ENCODE measurements at regions not wholly inside any gene's neighbourhood (a gene's known extent, or its start where the extent isn't known, plus 50 kb on each side); places are given as distances from the start of the nearest gene placed in this dataset.
"Not testable (repeated sequence)": the region's sequence is repeated elsewhere in the genome, so short reads cannot be mapped to it uniquely, and the experiment has no call there.

DNA sequence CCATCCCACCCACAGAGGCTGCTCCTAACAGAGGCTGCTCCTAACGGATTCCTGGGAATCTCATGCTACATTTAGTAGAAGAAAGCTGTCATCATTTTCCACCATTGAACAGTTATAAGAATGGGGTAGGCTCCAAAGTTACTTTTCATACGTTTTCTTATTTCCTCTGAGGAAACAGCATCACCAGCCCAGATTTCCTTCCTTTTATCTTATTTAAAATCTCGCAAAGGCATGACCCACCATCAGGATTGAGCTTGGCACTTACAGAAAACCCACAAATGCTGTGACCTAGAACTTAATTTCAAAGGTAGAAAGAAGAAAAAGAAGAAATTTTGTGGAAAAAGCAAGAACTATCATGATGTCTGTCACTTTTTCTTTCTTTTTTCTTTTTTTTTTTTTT lies 168.0 kb downstream of the LY86 start:
- no peak overlapping the region for H3K4me3 ChIP-seq (ENCODE audit: low read depth, low read length)
- TF ChIP-seq, protein P1, sequence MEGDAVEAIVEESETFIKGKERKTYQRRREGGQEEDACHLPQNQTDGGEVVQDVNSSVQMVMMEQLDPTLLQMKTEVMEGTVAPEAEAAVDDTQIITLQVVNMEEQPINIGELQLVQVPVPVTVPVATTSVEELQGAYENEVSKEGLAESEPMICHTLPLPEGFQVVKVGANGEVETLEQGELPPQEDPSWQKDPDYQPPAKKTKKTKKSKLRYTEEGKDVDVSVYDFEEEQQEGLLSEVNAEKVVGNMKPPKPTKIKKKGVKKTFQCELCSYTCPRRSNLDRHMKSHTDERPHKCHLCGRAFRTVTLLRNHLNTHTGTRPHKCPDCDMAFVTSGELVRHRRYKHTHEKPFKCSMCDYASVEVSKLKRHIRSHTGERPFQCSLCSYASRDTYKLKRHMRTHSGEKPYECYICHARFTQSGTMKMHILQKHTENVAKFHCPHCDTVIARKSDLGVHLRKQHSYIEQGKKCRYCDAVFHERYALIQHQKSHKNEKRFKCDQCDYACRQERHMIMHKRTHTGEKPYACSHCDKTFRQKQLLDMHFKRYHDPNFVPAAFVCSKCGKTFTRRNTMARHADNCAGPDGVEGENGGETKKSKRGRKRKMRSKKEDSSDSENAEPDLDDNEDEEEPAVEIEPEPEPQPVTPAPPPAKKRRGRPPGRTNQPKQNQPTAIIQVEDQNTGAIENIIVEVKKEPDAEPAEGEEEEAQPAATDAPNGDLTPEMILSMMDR (IDR thresholded peaks at IDR 0.05; ENCODE audit: low read depth, low read length, missing control alignments), result no peak
- DNase-seq (ENCODE audit: low read depth), result no peak

DNA sequence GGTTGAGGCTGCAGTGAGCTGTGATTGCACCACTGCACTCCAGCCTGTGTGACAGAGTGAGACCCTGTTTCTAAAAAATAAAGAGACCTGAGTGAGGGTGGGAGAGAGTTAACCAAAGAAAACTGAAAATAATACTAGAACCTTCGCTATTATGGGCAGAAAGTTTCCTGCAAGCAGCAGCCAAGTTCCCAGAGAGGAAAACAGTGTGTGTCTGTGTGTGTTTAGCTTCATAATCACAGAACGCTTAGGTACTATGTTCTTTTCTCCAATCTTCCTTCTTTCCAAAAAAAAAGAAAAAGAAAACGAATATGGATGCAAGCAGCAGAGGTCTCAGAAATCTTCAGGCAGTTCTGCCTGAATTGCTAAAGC lies 170.0 kb downstream of the LY86 start:
- DNase-seq (ENCODE audit: low read depth), result no peak
- TF ChIP-seq, protein P1 (IDR thresholded peaks at IDR 0.05; ENCODE audit: low read depth, low read length, missing control alignments), result no peak
- H3K4me3 ChIP-seq (ENCODE audit: low read depth, low read length), result no peak overlapping the region

DNA sequence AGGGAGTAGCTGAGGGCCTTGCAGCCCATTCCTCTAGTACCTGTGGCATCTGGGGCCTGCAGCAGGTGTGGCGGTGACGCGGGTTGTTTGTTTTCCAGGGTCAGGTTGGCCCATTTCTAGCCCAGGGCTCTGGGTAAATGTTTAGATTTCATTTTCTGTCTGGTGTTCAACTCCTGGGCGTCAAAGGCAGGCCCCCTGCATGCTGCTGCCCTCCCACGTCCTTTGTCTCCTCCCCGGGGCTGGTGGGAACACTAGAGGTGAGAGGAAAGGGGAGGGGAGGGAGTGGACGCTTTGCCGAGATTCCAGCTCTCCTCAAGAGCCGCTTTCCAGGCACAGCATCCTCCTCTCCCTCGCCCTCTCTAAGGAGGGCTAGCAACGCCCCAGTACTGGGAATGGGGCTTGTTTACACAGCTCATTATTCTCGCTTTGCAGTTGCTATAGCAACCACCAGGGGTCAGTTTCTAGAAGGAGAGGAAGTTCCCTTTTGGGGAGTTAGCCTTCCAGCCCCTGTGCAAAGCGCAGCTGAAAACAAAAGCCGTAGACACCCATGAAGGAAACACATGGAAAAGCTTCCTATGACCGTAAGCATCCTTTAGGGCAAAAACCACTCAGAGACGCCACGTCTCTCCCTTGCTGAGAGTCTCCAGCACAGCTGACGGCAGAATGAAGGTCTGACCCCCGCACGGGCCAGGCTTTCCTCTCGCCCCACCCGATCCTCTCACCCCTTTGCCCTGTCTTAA lies 170.6 kb downstream of the LY86 start:
- TF ChIP-seq, protein P1 (IDR thresholded peaks at IDR 0.05; ENCODE audit: low read depth, low read length, missing control alignments), result peak; percentile 69
- DNase-seq (ENCODE audit: low read depth), result peak; percentile 13
- no peak overlapping the region for H3K4me3 ChIP-seq (ENCODE audit: low read depth, low read length)

DNA sequence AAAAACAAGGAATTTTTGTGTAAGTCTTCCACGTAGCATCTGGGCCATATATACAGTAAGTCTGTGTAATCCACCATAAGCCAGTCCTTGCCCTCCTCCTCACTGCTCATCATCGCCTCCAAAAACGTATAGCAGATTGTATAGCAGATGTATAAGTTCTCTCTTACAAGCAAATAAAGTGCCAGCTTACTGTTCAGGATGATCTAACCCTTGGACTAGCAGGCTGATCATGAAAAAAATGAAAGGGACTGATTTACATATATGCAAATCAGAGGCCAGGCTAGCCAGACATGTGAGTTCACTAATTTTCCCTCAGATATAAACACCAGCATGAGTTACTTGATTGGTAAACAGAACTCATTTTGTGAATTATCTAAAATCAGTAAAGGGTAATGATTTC lies 171.5 kb downstream of the LY86 start:
- no peak for DNase-seq (ENCODE audit: low read depth)
- H3K4me3 ChIP-seq (ENCODE audit: low read depth, low read length), result no peak overlapping the region
- TF ChIP-seq, protein P1 (IDR thresholded peaks at IDR 0.05; ENCODE audit: low read depth, low read length, missing control alignments), result no peak

DNA sequence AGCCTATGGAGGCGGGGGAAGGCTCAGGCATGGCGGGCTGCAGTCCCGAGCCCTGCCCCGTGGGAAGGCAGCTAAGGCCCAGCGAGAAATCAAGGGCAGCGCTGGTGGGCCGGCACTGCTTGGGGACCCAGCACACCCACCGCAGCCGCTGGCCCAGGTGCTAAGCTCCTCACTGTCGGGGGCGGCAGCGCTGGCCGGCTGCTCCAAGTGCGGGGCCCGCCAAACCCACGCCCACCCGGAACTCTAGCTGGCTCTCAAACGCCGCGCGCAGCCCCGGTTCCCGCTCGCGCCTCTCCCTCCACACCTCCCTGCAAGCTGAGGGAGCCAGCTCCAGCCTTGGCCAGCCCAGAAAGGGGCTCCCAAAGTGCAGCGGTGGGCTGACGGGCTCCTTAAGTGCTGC lies 174.0 kb downstream of the LY86 start:
- DNase-seq (ENCODE audit: low read depth); H3K4me3 ChIP-seq (ENCODE audit: low read depth, low read length): not testable (repeated sequence)

DNA sequence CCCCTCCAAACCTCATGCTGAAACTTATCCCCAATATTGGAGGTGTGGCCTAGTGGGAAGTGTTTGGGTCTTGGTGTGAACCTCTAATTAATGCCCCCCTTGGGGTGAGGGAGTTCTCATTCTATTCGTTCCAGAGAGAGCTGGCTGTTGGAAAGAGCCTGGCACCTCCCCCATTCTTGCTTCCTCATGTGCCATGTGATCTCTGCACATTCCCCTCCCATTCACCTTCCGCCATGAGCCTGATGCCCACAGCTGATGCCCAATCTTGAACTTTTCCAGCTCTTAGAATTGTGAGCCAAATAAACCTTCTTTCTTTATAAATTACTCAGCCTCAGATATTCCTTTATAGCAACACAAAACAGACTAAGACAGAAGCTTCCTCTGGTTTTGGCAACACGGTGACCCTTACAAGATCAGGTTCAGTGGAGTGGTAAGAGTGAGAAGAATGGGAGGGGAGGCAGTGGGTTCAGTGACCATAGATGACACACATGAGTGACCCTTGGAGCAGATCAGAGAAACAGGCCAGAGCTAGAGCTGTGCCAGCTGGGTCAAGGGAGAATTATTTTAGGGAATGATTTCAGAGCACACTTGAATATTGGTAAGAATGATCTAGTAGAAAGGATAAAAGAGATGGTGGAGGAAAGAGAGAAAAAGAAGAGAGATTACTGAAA lies 176.4 kb downstream of the LY86 start:
- H3K4me3 ChIP-seq (ENCODE audit: low read depth, low read length), result no peak overlapping the region
- no peak for DNase-seq (ENCODE audit: low read depth)
- TF ChIP-seq, protein P1 (IDR thresholded peaks at IDR 0.05; ENCODE audit: low read depth, low read length, missing control alignments), result no peak

DNA sequence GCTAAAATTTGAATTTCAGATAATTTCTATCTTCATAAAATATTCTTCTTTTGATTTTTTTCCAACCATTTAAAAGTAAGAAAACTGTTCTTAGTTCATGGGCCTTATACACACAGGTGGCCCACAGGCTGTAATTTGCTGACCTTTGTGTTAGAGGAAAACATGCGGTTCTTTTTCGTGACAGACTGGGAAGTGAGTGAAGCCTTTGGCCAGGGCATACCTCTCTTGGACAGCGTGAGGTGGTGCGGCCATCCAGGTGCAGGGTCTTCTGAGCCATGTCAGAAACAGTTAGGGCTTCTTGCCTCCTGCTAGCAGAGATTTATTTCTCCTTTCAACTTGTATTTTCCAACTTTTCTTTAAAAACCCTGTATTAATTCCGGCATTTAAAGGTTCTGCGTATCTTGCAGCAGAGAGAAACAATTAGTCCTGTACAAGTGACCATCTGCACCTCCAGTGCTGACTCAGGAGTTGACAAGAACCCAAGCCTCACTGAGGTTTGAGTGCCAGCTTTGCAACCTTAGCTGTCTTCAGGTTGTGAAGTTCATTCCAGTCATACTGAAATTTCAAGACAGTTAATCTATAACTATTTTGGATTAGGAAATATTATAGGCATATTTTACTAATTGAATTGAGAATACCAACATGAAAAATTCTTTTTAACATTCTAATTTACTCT lies 177.8 kb downstream of the LY86 start:
- DNase-seq (ENCODE audit: low read depth), result no peak
- TF ChIP-seq, protein P1 (IDR thresholded peaks at IDR 0.05; ENCODE audit: low read depth, low read length, missing control alignments), result no peak

More for the DNA sequence above, 177.8 kb downstream of the LY86 start:
- no peak overlapping the region for H3K4me3 ChIP-seq (ENCODE audit: low read depth, low read length)
